Transverse colon (tissue), 4 donors: ENCODE measurements at regions not wholly inside any gene's neighbourhood (a gene's known extent, or its start where the extent isn't known, plus 50 kb on each side); places are given as distances from the start of the nearest gene placed in this dataset.
A peak's percentile ranks its signal among the peaks of the same experiment; 100 is the strongest.

ENCODE experiments used
- DNase-seq: peaks from one replicate; pipeline ENCODE4 v3.0.0-alpha.2; 2019
- H3K27ac ChIP-seq, 4 donors: fragments of 200-600 bp; sonication (generic); 2 replicates each; pipeline ENCODE4 v1.5.1; 2016 to 2018; ENCODE audit warnings: inconsistent platforms in 4 of 4
- H3K27me3 ChIP-seq: fragments of 200-600 bp; sonication (generic); 2 replicates; pipeline ENCODE4 v1.5.1; 2017; ENCODE audit warnings: inconsistent platforms
- H3K36me3 ChIP-seq, 4 donors: fragments of 200-600 bp; sonication (generic); 2 replicates each; pipeline ENCODE4 v1.5.1; 2017 to 2019; ENCODE audit warnings: inconsistent platforms in 4 of 4
- H3K4me1 ChIP-seq, 4 donors: fragments of 200-600 bp; sonication (generic); 2 replicates each; pipeline ENCODE4 v1.5.1; 2017 to 2020; ENCODE audit warnings: inconsistent platforms in 4 of 4
- H3K4me3 ChIP-seq, 4 donors: fragments of 200-600 bp; sonication (generic); 1 replicate in 1 of 4; 2 replicates in 3 of 4; pipeline versions ENCODE4 v1.5.1 to v1.6.1; 2017 to 2019; ENCODE audit warnings: inconsistent platforms in 4 of 4
- H3K9me3 ChIP-seq, 2 donors: fragments of 200-600 bp; sonication (generic); 2 replicates each; pipeline ENCODE4 v1.5.1; 2017 to 2019; ENCODE audit warnings: inconsistent platforms in 2 of 2
- EP300 ChIP-seq: sonication (generic); formaldehyde crosslinking; IDR thresholded peaks from one replicate; pipeline ENCODE4 v1.6.1; 2017; ENCODE audit warnings: antibody characterized with exemption, low read depth
- POLR2A ChIP-seq: fragments of 450-650 bp; IDR thresholded peaks from one replicate; pipeline ENCODE4 v1.6.1; 2016; ENCODE audit warnings: antibody characterized with exemption, mild to moderate bottlenecking, moderate library complexity
- POLR2AphosphoS5 ChIP-seq, 3 donors: sonication (generic); formaldehyde crosslinking; IDR thresholded peaks; one replicate each; pipeline ENCODE4 v1.6.1; 2016; ENCODE audit warnings: antibody characterized with exemption in 3 of 3
- WGBS, 2 donors: methylation state at CpG; one replicate each; pipeline ENCODE4 v1.1.5; 2018; ENCODE audit warnings: low coverage in 1 of 2; 5-methylcytosine and 5-hydroxymethylcytosine counted together
- in situ Hi-C, 4 donors: fragments of 200-750 bp; cut with MboI; loops; one replicate each; pipeline versions ENCODE4 v1.15.0 to v1.15.1; 2017; ENCODE audit warnings: low sequenced_read_pairs in 3 of 4, low pct_ligation_motif_present in 1 of 4, low pct_unique_long_range_greater_than_20kb in 1 of 4
- intact Hi-C: fragments of 100-400 bp; cut with DNase I; formaldehyde crosslinking; loops from one replicate; pipeline ENCODE4 v1.15.1; 2023; ENCODE audit warnings: low total_unique reads
- TF ChIP-seq, protein P1 (sequence below), 5 experiments: fragments of 200-600 bp in 3 of 5; fragments of 450-650 bp in 2 of 5; sonication (generic) in 3 of 5; IDR thresholded peaks; 1 replicate in 2 of 5; 2 replicates in 3 of 5; pipeline ENCODE4 v1.5.1; 2016 to 2017; ENCODE audit warnings: antibody characterized with exemption in 5 of 5, inconsistent platforms in 3 of 5, mild to moderate bottlenecking in 2 of 5, moderate library complexity in 1 of 5

DNA sequence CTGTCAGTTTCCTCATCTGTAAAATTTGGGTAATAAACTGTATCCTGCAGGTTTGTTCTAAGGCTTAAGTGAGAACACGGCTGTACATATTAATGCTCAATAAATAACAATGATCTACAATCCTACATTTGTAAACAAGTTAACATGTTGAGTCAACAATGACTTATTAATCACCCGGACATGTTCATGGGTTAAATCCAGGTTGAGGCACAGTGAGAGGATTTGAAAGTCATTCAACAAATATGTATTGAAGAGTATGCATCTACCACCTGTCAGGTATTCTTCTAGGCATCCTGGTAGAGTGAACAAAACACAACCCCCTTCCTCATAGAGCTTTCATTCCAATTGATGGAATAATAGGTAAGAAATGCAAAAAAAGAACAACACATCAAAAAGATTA, 554.7 kb upstream of the SLC35B3 start:
- peaks cover 5% of the 10 kb centered on the region for H3K27me3 ChIP-seq
- no peaks in the 10 kb centered on the region for H3K36me3 ChIP-seq
- TF ChIP-seq EP300: no peak
- no peak for TF ChIP-seq POLR2AphosphoS5 (IDR thresholded peaks at IDR 0.05)
- TF ChIP-seq POLR2A: no peak
- intact Hi-C loops (no loop called here), in situ Hi-C loops (loop anchor here in 2 of 4 donors (25.0 kb wide), 2 partner anchors 422 to 1447 kb away; no protein-coding TSS in a partner anchor)
- H3K4me3 ChIP-seq: no peak overlapping the region
- H3K9me3 ChIP-seq: no peaks in the 10 kb centered on the region
- WGBS, 2 donors: 78 to 100% methylated on average over 2 of the region's 2 CpGs
- no peak for DNase-seq
- H3K4me1 ChIP-seq: peaks cover 0 to 14% (median 6%) of the 10 kb centered on the region in 4 donors
- H3K27ac ChIP-seq: no peak overlapping the region

DNA sequence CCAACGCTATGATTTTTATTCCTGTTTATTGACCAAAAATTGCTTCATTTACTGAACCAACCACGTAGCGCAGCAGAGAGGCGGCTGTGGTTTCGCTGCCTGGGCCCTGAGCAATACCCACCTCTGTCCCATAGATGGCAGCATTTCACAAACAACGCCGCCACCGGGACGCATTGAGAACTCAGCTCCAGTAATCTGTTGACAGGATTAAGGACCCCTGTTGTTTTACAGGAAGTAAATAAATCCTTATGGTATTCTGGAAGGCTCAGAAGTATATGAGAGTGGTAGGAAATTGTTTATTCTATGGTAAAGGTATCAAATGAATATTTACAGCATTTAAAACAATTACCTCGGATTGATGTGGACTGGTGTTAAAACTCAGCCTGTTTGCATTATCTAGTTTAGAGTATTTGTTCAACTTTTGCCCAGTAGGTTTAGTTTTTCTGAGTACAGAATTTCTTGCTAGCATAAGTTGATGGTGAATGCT, 547.9 kb upstream of the SLC35B3 start:
- peaks cover 0 to 8% (median 2%) of the 10 kb centered on the region in 4 donors for H3K4me1 ChIP-seq
- H3K36me3 ChIP-seq: no peaks in the 10 kb centered on the region
- TF ChIP-seq POLR2AphosphoS5 (IDR thresholded peaks at IDR 0.05) (no peak), EP300 (no peak), POLR2A (no peak)
- TF ChIP-seq, protein P1, sequence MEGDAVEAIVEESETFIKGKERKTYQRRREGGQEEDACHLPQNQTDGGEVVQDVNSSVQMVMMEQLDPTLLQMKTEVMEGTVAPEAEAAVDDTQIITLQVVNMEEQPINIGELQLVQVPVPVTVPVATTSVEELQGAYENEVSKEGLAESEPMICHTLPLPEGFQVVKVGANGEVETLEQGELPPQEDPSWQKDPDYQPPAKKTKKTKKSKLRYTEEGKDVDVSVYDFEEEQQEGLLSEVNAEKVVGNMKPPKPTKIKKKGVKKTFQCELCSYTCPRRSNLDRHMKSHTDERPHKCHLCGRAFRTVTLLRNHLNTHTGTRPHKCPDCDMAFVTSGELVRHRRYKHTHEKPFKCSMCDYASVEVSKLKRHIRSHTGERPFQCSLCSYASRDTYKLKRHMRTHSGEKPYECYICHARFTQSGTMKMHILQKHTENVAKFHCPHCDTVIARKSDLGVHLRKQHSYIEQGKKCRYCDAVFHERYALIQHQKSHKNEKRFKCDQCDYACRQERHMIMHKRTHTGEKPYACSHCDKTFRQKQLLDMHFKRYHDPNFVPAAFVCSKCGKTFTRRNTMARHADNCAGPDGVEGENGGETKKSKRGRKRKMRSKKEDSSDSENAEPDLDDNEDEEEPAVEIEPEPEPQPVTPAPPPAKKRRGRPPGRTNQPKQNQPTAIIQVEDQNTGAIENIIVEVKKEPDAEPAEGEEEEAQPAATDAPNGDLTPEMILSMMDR (IDR thresholded peaks at IDR 0.05): peak; percentile 83 to 95 (median 93)
- DNase-seq: peak; percentile 63
- H3K27ac ChIP-seq: no peak overlapping the region
- no peaks in the 10 kb centered on the region for H3K9me3 ChIP-seq
- WGBS, 2 donors: 5 to 7% methylated on average over 8 to 10 of the region's 10 CpGs
- in situ Hi-C loops: loop anchor here (10.0 to 25.0 kb wide), 3 partner anchors 429 to 1454 kb away; no protein-coding TSS in a partner anchor
- peak overlapping the region in 1 of 4 donors; percentile 4 for H3K4me3 ChIP-seq
- peaks cover 26% of the 10 kb centered on the region for H3K27me3 ChIP-seq
- intact Hi-C loops: no loop called here

DNA sequence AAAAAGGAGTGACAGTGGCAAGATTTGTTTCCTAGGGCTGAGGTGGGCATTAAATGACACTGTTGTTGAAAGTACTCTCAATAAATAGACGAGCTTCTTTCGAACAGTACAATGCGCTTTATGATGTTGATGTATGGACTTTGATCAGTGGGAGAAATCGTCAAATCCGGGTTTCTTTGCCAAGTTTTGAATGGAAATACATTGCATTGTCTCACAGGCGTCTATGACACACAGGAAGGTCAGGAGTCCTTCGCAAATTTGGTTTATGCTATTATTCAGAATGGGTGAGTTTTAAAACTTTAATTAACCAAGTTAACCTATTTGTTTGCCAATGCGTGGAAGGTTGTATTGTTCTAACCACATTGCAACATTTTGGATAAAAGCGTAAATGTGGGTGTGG, 547.3 kb upstream of the SLC35B3 start:
- H3K27me3 ChIP-seq: peaks cover 26% of the 10 kb centered on the region
- H3K36me3 ChIP-seq: no peaks in the 10 kb centered on the region
- intact Hi-C loops (no loop called here), in situ Hi-C loops (loop anchor here (10.0 to 25.0 kb wide), 3 partner anchors 430 to 1455 kb away; no protein-coding TSS in a partner anchor)
- peaks cover 0 to 8% (median 2%) of the 10 kb centered on the region in 4 donors for H3K4me1 ChIP-seq
- H3K27ac ChIP-seq: no peak overlapping the region
- H3K4me3 ChIP-seq: peak overlapping the region in 1 of 4 donors; percentile 4
- no peaks in the 10 kb centered on the region for H3K9me3 ChIP-seq
- WGBS, 2 donors: 18 to 31% methylated on average over 8 to 9 of the region's 9 CpGs
- TF ChIP-seq, protein P1 (IDR thresholded peaks at IDR 0.05): no peak
- TF ChIP-seq POLR2A (no peak), POLR2AphosphoS5 (IDR thresholded peaks at IDR 0.05) (no peak), EP300 (no peak)
- no peak for DNase-seq

DNA sequence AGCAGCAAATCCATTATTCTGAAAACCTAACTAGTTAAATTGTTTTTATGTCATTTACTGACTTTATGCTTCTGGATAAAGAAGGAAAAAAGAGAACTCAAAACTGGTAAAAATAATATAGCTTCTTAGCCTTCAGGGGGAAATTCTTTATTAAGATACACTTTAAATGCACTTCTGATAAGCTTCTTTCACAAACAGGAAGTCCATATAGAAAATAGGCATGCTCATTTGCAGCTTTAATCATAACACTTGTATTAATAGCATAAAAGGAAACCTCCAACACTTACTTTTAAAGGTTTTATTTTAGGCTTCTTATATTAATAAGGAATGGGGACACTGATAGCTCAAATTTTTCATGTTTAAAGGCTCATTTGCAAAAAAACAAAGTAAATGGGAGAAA, 538.0 kb upstream of the SLC35B3 start:
- Histone ChIP-seq H3K27ac (no peak overlapping the region), H3K36me3 (no peaks in the 10 kb centered on the region), H3K9me3 (peaks cover 9 to 13% of the 10 kb centered on the region in 2 donors), H3K4me1 (no peaks in the 10 kb centered on the region), H3K27me3 (no peaks in the 10 kb centered on the region), H3K4me3 (no peak overlapping the region)
- in situ Hi-C loops: no loop called here
- TF ChIP-seq POLR2A (no peak), POLR2AphosphoS5 (IDR thresholded peaks at IDR 0.05) (no peak), EP300 (no peak)
- TF ChIP-seq, protein P1 (IDR thresholded peaks at IDR 0.05): no peak
- no peak for DNase-seq
- intact Hi-C loops: no loop called here

DNA sequence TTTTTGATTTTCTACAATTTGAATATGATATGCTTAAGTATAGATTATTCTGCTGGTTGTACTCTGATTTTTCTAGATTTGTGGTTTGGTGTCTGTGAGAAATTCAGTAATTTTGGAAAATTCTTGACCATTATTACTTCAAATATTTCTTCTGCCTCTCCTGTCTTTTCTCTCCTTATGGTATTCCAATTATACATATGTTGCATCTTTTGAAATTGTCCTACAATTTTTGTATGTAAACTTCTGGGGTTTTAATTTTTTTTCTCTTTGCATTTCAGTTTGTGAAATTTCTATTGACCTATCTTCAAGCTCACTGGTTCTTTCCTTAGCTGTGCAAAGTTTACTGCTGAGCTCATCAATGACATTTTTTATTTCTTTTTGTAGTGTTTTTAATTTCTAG, 534.4 kb upstream of the SLC35B3 start:
- Histone ChIP-seq H3K4me3 (no peak overlapping the region), H3K36me3 (no peaks in the 10 kb centered on the region), H3K9me3 (peaks cover 9 to 13% of the 10 kb centered on the region in 2 donors), H3K27me3 (no peaks in the 10 kb centered on the region), H3K27ac (no peak overlapping the region), H3K4me1 (no peaks in the 10 kb centered on the region)
- TF ChIP-seq, protein P1 (IDR thresholded peaks at IDR 0.05): no peak
- TF ChIP-seq EP300 (no peak), POLR2AphosphoS5 (IDR thresholded peaks at IDR 0.05) (no peak), POLR2A (no peak)
- intact Hi-C loops: no loop called here
- DNase-seq: no peak
- in situ Hi-C loops: no loop called here
